ENCODE measurements at regions not wholly inside any gene's neighbourhood (a gene's known extent, or its start where the extent isn't known, plus 50 kb on each side); places are given as distances from the start of the nearest gene placed in this dataset.

- TF ChIP-seq FOXP2 (optimal IDR thresholded peaks at IDR 0.05; ENCODE audit: borderline replicate concordance, extremely low read depth, extremely low read length, insufficient read depth), result no peak
- no peak for TF ChIP-seq TAF1 (IDR thresholded peaks at IDR 0.05; ENCODE audit: borderline replicate concordance, insufficient read depth, low read length)
- no peak for TF ChIP-seq POLR2AphosphoS5 (IDR thresholded peaks at IDR 0.05; ENCODE audit: low read depth, low read length)
Observed at GRCh38 chr5:3835811-3836210, 240.2 kb downstream of the IRX1 start.

All from PFSK-1 (cell line).